ENCODE measurements at regions not wholly inside any gene's neighbourhood (a gene's known extent, or its start where the extent isn't known, plus 50 kb on each side); places are given as distances from the start of the nearest gene placed in this dataset.

GRCh38 chr12:114921781-114922180, 237.8 kb upstream of the TBX3 start:
- no peak for TF ChIP-seq MYC (IDR thresholded peaks at IDR 0.05; ENCODE audit: low read depth, low read length)
- TF ChIP-seq CTCF (IDR thresholded peaks at IDR 0.05; ENCODE audit: extremely low read depth in 1 of 2, insufficient read depth in 1 of 2, low read depth in 1 of 2, low read length in 2 of 2) = no peak
- TF ChIP-seq POLR2A (IDR thresholded peaks at IDR 0.05; ENCODE audit: low read depth, low read length) = no peak
- TF ChIP-seq EZH2 (IDR thresholded peaks at IDR 0.05; ENCODE audit: borderline replicate concordance, low read depth, low read length, severe bottlenecking) = no peak
- no peak for TF ChIP-seq POLR2AphosphoS5 (IDR thresholded peaks at IDR 0.05; ENCODE audit: insufficient read depth, low read depth, low read length)
- TF ChIP-seq, protein P1, sequence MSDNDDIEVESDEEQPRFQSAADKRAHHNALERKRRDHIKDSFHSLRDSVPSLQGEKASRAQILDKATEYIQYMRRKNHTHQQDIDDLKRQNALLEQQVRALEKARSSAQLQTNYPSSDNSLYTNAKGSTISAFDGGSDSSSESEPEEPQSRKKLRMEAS (IDR thresholded peaks at IDR 0.05; ENCODE audit: insufficient read depth, insufficient read length) = no peak

Data from endothelial cell of umbilical vein (primary cell).